GM12872 (cell line): ENCODE measurements at regions not wholly inside any gene's neighbourhood (a gene's known extent, or its start where the extent isn't known, plus 50 kb on each side); places are given as distances from the start of the nearest gene placed in this dataset.

ENCODE experiments used
- TF ChIP-seq, protein P1 (sequence below): IDR thresholded peaks from 3 replicates; pipeline ENCODE4 v1.5.1; 2011; ENCODE audit warnings: low read depth, mild to moderate bottlenecking, low read length, moderate library complexity; ENCODE audit not compliant: insufficient read depth

DNA sequence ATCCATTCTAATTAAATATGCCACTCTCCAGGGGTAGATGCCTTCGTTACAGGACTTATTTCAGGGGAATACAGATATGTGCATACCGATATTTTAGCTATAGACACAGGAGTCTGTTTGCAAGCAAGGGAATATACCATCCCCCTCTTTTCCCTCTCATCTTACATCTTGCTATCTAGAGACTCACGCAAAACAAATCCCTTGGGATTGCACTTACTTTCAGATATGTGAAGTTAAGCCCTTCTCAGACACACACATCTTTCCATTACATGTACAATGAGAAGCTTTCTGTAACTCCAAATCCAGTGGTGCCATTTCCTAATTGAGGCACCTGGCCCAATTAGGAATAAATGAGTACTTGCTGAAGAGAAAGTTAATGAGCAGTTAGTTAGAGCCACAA, 250.4 kb upstream of the FZD8 start:
- TF ChIP-seq, protein P1, sequence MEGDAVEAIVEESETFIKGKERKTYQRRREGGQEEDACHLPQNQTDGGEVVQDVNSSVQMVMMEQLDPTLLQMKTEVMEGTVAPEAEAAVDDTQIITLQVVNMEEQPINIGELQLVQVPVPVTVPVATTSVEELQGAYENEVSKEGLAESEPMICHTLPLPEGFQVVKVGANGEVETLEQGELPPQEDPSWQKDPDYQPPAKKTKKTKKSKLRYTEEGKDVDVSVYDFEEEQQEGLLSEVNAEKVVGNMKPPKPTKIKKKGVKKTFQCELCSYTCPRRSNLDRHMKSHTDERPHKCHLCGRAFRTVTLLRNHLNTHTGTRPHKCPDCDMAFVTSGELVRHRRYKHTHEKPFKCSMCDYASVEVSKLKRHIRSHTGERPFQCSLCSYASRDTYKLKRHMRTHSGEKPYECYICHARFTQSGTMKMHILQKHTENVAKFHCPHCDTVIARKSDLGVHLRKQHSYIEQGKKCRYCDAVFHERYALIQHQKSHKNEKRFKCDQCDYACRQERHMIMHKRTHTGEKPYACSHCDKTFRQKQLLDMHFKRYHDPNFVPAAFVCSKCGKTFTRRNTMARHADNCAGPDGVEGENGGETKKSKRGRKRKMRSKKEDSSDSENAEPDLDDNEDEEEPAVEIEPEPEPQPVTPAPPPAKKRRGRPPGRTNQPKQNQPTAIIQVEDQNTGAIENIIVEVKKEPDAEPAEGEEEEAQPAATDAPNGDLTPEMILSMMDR, result no peak

DNA sequence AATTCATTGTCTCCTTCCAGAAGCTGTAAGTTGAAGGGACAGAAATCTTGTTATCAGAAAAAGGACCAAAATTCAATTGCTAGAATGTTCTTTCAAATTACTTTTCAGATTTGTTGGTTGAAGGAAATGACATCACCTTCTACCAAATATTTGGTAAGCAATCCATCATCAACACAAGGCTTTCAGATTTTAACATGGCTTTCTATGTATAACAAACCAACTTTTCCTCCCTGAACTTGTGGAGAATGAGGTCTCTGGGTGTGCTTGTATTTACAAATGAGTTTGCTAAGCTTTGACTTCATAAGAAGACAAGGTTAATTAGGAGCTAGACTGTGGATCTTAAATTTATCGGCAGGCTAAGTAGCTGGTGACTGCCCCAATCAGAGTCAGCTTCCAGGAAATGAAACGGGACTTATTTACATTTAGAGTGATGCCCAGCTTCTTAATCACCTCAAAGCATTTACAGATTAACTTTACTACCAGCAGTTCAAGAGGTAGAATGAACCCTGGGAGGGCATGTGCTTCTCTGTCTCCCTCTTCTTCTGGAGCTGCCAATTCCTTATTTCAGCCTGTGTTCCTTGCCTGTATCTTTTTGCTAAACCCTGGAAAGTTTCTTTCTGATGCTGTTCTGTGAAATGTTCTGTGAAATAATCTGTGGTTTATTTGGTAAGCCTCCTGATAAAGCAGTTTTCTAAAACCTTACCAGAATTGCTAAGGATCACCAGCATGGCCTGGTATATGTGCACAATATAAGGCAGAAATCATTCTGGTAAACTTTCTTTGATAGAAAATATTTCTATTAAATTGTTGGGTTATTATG, 248.8 kb upstream of the FZD8 start:
- TF ChIP-seq, protein P1, result no peak

DNA sequence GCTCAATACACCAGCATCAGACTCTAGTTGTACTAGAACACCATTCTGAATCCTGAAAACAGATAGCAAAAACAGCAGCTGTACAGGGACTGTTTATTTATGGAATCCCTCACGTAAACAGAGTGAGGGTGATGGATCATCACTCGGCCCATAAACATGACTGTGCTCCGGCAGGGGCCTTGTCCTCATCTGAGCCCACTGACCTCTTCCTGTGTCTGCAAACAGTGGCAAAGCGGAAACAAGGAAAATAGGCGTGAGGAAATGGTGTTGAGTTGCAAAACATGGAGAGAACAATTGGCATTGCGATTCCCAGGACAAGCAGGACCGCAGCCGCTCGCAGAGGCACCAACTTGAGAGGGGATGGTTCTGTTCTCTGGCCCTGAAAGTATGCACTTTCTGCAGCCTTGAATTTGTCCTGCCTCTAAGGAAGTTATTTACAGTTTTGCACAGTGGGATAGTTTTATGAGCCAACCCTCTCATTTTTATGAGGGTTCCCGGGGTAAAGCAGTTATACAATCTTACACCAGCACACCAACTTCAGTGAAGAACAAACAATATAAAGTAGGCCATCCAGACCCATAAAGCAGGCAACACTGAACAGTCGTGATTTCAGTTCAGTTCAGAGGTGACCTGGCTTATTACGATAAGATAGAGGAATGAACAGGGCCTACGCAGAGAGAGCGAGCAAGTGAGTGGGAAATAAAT, 248.0 kb upstream of the FZD8 start:
- TF ChIP-seq, protein P1, result no peak

DNA sequence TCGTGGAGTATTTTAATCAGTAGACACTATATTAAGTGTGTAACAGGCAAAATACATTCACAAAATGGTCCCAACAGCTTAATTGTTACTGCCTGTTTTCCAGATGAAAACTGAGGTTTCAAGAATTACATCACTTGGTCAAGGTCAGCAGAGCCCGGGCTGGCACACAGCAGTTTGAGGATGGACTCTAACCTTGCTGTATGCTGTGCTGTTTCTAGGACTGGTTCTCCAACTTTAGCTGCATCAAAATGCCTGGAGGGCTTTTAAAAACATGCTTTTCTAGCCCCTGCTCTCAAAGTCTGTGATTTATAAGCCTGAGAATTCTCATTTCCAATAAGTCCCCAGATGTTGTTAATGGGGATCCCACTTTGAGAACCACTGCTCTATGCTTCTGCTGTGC, 247.1 kb upstream of the FZD8 start:
- TF ChIP-seq, protein P1, result no peak

DNA sequence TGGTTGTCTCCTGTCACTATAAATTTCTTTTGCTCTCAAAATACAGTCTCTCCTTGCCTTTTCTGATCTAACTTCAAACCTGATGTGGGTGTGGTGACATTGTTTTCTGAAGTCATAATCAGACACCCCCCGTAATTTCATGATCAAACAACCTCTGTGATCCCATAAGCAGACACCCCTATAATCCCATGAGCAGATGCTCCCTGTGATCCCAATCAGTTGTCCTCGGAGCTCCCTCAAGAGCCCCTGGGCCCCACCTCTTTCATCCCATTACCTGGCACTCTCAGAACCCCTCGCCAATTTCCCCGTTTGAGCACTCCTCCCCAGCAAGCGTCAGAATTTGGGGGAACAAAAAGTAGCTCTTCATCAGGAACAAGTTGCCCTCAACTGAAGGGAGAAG, 246.3 kb upstream of the FZD8 start:
- TF ChIP-seq, protein P1, result no peak

DNA sequence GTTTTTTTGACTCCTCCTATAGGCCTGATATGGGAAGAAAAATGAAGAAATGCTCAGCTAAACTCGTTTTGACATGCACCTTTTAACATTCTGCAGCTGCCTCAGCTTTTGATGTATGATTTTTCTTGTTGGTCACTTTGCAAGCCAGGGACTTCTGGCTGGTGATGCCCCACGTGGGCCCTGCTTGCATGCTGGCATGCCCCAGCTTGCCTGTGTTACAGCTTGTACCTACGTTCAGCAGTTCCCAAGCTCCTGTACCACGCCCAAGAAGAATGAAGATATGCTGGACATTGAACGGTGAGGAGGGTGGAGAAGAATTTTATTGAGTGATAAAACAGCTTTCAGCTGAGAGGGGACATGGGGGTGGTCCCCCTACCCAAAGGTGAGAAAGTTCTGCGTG, 245.6 kb upstream of the FZD8 start:
- TF ChIP-seq, protein P1, result no peak

DNA sequence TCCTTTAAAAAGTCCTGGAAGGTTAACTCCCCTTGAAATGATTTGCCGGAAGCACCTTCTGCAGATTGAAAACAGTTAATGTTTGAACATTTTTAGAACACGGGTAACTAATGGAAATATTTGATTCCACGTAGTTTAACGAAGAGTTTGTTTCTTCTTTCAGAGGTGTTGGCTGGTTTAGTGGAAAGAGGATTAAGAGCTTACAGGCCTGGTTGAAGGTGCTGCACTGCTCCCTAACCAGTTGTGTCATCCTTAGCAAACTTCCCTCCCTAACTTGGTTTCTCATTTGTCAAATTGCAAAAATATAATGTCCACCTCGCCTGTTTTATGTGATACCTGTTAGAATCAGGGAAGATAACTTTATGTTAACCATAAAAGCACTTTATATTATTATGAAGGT, 243.0 kb upstream of the FZD8 start:
- TF ChIP-seq, protein P1, result no peak
